Osteoblast (primary cell): ENCODE measurements at regions not wholly inside any gene's neighbourhood (a gene's known extent, or its start where the extent isn't known, plus 50 kb on each side); places are given as distances from the start of the nearest gene placed in this dataset.

Experiments used
- DNase-seq: peaks from one replicate; pipeline ENCODE4 v3.0.0; 2011; ENCODE audit warnings: low spot score, mixed read lengths; ENCODE audit not compliant: insufficient read length; ENCODE audit errors: missing footprints
- H2AFZ ChIP-seq: 2 replicates; pipeline ENCODE4 v1.6.0; 2011; ENCODE audit warnings: mild to moderate bottlenecking, low read length
- H3K27ac ChIP-seq: 2 replicates; pipeline ENCODE4 v1.5.1; 2011; ENCODE audit warnings: mild to moderate bottlenecking, low read depth, low read length, moderate library complexity
- H3K27me3 ChIP-seq: 2 replicates; pipeline ENCODE4 v1.6.0; 2012; ENCODE audit warnings: mild to moderate bottlenecking, control low read depth, inconsistent platforms, low read length, moderate library complexity; ENCODE audit not compliant: insufficient read depth
- H3K36me3 ChIP-seq: 2 replicates; pipeline ENCODE4 v1.5.1; 2011; ENCODE audit warnings: mild to moderate bottlenecking, low read length, control low read depth, moderate library complexity; ENCODE audit not compliant: insufficient read depth
- H3K4me1 ChIP-seq: 2 replicates; pipeline ENCODE4 v1.5.1; 2011; ENCODE audit warnings: mild to moderate bottlenecking, low read length, control low read depth, moderate library complexity; ENCODE audit not compliant: insufficient read depth
- H3K4me2 ChIP-seq: 2 replicates; pipeline ENCODE4 v1.6.0; 2011; ENCODE audit warnings: mild to moderate bottlenecking, low read length; ENCODE audit not compliant: insufficient read depth
- H3K4me3 ChIP-seq: fragments of 200-600 bp; sonication (generic); 3 replicates; pipeline ENCODE4 v1.5.1; 2012; ENCODE audit warnings: mild to moderate bottlenecking, low read length, inconsistent platforms; ENCODE audit not compliant: insufficient read depth
- H3K79me2 ChIP-seq: 2 replicates; pipeline ENCODE4 v1.6.0; 2012; ENCODE audit warnings: mild to moderate bottlenecking, low read length, control low read depth, inconsistent platforms; ENCODE audit not compliant: insufficient read depth
- H3K9me3 ChIP-seq: 2 replicates; pipeline ENCODE4 v1.5.1; 2011; ENCODE audit warnings: low read depth, low read length, control low read depth
- H4K20me1 ChIP-seq: 2 replicates; pipeline ENCODE4 v1.6.0; 2012; ENCODE audit warnings: mild to moderate bottlenecking, low read length, control low read depth; ENCODE audit not compliant: insufficient read depth
- TF ChIP-seq, protein P1 (sequence below): IDR thresholded peaks from 2 replicates; pipeline ENCODE4 v1.5.1; 2011; ENCODE audit warnings: mild to moderate bottlenecking, low read depth, low read length, moderate library complexity; ENCODE audit errors: extremely low read depth

DNA sequence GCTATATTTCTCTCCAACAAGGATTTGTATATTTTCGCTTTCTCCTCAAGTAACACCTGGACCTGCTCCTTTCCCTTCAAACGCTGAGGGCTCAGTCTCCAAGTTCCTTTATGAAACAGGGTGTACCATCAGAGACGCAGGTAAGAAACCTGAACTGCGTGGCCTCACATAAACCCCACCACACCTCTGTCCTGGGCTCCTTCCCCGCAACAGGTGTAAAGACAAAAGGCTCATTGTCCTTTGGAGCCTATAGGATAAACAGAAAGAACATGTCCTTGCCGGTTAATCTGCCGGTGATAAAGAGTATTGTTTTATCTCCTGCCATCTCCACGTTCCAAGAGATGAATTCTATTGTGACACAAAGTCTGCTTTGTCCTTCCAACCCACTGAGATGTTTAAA lies 111.8 kb upstream of the ADAMTS9 start:
- Histone ChIP-seq H3K4me2 (no peak overlapping the region), H3K4me1 (no peaks in the 10 kb centered on the region), H3K4me3 (no peak overlapping the region), H3K27me3 (no peaks in the 10 kb centered on the region), H4K20me1 (no peaks in the 10 kb centered on the region), H3K36me3 (no peaks in the 10 kb centered on the region), H2AFZ (no peak overlapping the region), H3K9me3 (no peaks in the 10 kb centered on the region), H3K79me2 (no peaks in the 10 kb centered on the region), H3K27ac (no peak overlapping the region)
- TF ChIP-seq, protein P1, sequence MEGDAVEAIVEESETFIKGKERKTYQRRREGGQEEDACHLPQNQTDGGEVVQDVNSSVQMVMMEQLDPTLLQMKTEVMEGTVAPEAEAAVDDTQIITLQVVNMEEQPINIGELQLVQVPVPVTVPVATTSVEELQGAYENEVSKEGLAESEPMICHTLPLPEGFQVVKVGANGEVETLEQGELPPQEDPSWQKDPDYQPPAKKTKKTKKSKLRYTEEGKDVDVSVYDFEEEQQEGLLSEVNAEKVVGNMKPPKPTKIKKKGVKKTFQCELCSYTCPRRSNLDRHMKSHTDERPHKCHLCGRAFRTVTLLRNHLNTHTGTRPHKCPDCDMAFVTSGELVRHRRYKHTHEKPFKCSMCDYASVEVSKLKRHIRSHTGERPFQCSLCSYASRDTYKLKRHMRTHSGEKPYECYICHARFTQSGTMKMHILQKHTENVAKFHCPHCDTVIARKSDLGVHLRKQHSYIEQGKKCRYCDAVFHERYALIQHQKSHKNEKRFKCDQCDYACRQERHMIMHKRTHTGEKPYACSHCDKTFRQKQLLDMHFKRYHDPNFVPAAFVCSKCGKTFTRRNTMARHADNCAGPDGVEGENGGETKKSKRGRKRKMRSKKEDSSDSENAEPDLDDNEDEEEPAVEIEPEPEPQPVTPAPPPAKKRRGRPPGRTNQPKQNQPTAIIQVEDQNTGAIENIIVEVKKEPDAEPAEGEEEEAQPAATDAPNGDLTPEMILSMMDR, result no peak
- no peak for DNase-seq

DNA sequence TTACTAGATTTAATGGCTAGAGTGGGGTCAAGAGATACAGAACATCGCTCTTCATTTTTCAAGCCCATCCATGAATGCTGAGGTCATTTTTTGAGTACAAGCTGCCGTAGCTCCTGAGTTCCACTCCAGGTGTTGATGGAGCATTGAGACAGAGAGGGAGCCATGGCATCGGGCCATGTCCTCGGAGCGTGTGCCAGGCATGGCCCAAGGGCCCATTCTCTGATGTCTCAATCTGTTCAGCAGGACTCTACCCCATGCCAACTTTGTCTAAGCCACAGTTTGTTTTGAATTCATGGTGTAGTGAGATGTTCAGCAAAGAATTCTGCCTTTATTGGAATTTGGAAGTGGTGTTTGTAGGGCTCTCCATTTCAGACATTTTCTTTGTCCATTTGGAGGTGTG lies 110.5 kb upstream of the ADAMTS9 start:
- H3K79me2 ChIP-seq, result no peaks in the 10 kb centered on the region
- H4K20me1 ChIP-seq, result no peaks in the 10 kb centered on the region
- H3K4me2 ChIP-seq, result no peak overlapping the region
- no peak for DNase-seq
- TF ChIP-seq, protein P1, result no peak
- no peak overlapping the region for H3K27ac ChIP-seq
- H3K36me3 ChIP-seq, result no peaks in the 10 kb centered on the region
- H3K27me3 ChIP-seq, result no peaks in the 10 kb centered on the region
- H3K4me3 ChIP-seq, result no peak overlapping the region
- H3K4me1 ChIP-seq, result no peaks in the 10 kb centered on the region
- H2AFZ ChIP-seq, result no peak overlapping the region
- no peaks in the 10 kb centered on the region for H3K9me3 ChIP-seq

DNA sequence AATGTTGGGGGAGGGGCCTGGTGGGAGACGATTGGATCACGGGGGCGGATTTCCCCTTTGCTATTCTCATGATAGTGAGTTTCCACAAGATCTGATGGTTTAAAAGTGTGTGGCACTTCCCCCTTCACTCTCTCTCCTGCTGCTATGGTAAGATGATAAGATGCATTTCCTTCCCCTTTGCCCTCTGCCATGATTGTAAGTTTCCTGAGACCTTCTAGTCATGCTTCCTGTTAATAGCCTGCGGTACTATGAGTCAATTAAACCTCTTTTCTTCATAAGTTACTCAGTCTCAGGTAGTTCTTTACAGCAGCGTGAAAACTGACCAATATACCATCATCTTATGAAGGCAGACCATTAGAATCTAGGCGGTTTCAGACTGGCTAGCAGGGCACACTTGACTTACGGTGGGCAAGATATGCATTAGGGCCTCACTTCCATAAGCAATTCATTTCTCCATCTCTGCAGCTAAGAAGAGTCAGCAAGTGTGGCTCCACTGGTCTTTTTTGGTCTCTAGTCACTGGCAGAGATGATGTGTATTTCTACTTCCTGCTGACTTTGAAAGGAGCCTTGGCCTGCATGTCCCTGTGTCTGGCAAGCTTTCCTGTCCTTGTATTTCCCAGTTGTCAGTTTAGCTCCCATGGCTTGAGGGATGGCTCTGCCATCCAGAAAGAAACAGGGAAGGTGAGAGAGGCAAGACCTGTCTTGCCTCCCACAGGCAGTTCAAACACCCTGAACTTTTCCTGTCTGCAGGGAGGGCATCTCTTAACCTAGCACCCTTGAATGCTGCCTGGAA lies 109.0 kb upstream of the ADAMTS9 start:
- Histone ChIP-seq H3K4me1 (no peaks in the 10 kb centered on the region), H3K9me3 (no peaks in the 10 kb centered on the region), H4K20me1 (no peaks in the 10 kb centered on the region), H3K27ac (no peak overlapping the region), H3K36me3 (no peaks in the 10 kb centered on the region), H3K79me2 (no peaks in the 10 kb centered on the region), H3K4me3 (no peak overlapping the region), H3K27me3 (no peaks in the 10 kb centered on the region), H3K4me2 (no peak overlapping the region), H2AFZ (no peak overlapping the region)
- DNase-seq, result no peak
- TF ChIP-seq, protein P1, result no peak

DNA sequence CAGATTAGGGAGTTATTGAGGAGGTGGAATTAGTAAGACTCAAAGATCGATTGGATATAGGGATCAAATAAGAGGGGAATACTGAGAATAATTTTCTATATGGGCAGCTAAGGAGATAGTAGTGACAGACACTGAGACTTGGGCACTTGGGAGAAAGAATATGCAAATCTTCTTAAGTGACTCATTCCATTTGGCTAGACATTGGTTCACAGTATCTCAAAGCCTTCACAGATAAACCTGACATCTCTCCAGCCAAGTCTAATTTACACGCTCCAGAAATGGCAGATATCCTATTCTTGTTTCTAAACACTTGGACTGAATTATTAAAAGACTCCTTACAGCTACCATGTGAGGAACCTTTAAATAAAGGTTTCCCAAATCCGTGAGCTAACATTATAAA lies 104.6 kb upstream of the ADAMTS9 start:
- no peak overlapping the region for H2AFZ ChIP-seq
- no peaks in the 10 kb centered on the region for H3K27me3 ChIP-seq
- H4K20me1 ChIP-seq, result no peaks in the 10 kb centered on the region
- no peaks in the 10 kb centered on the region for H3K4me1 ChIP-seq
- no peaks in the 10 kb centered on the region for H3K36me3 ChIP-seq
- no peaks in the 10 kb centered on the region for H3K79me2 ChIP-seq
- DNase-seq, result no peak
- H3K4me3 ChIP-seq, result no peak overlapping the region
- no peak overlapping the region for H3K27ac ChIP-seq
- TF ChIP-seq, protein P1, result no peak
- H3K4me2 ChIP-seq, result no peak overlapping the region
- H3K9me3 ChIP-seq, result no peaks in the 10 kb centered on the region
